ENCODE measurements at regions not wholly inside any gene's neighbourhood (a gene's known extent, or its start where the extent isn't known, plus 50 kb on each side); places are given as distances from the start of the nearest gene placed in this dataset.
"Not testable (repeated sequence)": the region's sequence is repeated elsewhere in the genome, so short reads cannot be mapped to it uniquely, and the experiment has no call there.

DNA sequence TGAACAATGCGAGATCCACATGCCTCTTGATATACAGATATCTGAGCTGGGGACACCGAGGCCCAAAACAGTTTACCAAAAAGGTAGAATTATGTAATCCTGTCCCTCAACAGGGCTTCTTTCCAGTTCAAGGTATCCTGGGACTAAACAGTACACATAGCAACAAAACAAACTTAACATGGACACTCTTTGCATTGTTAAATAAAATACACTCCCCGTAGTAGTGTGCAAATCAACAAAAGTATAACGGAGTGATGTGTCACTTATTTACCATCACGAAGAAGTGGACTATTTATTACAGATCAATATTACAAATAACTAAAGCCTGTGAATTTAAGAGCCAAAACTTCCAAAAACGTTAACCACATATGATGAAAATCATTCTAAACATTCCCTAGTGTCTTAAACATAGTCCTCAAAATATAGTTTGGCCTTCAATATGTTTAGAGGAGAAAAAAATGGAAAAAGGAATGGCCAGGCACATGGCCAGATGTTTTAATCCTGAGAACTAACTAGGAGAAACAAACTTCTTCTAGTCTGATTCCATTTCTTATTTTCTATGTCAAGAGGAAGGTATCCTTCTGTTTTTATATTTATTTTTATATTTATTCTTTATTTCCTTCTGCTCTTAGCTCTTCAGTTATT, 377.5 kb downstream of the OSR1 start:
- DNase-seq = peak; percentile 70

GRCh38 chr2:18980104-18980785, 378.2 kb downstream of the OSR1 start:
- DNase-seq = peak; percentile 78

GRCh38 chr2:18977409-18977808, 381.0 kb downstream of the OSR1 start:
- no peak for DNase-seq

DNA sequence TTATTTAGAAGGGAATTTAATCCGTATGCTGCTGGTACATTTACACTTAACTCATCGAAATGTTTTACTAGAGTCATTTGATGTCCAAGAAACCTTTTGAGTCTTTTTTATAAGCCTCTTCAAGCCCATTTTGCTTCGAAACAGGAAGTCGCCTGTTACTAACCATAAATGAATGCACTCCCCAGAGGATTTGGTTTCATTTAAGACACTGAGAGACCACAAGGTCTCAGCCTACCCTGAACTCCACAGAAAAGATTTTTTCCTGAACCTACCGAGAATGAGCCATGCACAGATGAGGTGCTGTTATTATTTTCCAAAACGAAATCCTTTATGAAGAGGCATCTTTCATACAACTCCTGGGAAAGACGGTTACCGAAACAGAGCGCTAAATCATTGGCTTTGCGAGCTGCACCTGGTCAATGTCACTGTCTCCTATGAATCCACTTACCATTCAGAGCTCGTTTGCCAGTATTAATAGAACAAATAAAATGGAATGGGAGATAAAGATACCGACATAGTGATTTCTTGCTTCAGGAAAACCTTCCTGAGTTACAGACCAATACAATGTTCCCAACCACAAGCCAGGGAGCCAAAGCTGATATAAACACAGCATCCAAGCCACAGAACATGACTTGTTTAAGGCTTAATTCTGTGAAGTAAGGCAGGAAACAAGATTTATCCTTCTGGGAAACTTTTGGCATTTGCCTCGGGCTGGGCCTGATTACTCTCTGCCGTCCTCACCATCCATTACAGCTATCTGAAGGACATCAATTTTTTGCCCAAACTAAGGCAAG, 382.1 kb downstream of the OSR1 start:
- peak; percentile 74 for DNase-seq

GRCh38 chr2:18975506-18976167, 382.8 kb downstream of the OSR1 start:
- no peak for DNase-seq

- DNase-seq = no peak
Observed at GRCh38 chr2:18971628-18972027, 382.3 kb upstream of the NT5C1B start.

- DNase-seq = no peak
Observed at GRCh38 chr2:18971069-18971378, 381.7 kb upstream of the NT5C1B start.

DNA sequence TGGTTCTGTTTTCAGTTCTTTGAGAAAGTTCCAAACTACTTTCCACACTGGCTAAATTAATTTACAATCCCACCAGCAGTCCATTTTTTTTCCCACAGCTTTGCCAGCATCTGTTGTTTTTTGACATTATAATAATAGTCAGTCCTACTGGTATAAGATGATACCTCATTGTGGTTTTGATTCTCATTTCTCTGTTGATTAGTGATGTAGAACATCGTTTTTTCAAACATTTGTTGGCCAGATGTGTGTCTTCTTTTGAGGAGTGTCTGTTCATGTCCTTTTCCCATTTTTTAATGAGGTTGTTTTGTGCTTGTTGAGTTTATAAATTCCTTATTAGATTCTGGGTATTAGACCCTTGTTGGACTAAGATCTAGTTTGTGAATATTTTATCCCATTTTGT, 376.8 kb upstream of the NT5C1B start:
- no peak for DNase-seq

GRCh38 chr2:18963739-18964256, 374.4 kb upstream of the NT5C1B start:
- not testable (repeated sequence) for DNase-seq

DNA sequence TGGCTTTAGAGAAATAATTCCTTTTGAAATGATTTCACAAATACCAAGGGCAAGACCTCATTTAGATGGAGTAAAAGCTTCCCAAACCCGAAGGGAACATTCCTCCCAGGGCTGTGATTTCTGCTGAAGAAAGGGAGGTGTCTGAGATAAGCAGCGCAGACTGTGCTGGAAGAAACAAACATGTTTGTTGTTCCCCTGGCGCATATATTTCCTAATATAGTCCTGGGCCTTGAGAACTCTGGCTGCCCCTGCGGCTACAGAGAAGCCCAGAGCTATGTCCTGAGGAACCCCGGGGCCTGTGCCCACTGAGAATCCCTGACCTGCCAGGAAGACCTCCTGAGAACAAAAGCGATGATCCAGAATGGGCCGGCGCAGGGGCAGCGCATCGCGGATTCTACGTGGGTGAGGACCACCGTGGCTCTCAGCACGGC, 372.6 kb upstream of the NT5C1B start:
- DNase-seq = no peak

- no peak for DNase-seq
Observed at GRCh38 chr2:18959952-18960717, 370.8 kb upstream of the NT5C1B start.

- no peak for DNase-seq
Observed at GRCh38 chr2:18959200-18959599, 369.8 kb upstream of the NT5C1B start.

DNA sequence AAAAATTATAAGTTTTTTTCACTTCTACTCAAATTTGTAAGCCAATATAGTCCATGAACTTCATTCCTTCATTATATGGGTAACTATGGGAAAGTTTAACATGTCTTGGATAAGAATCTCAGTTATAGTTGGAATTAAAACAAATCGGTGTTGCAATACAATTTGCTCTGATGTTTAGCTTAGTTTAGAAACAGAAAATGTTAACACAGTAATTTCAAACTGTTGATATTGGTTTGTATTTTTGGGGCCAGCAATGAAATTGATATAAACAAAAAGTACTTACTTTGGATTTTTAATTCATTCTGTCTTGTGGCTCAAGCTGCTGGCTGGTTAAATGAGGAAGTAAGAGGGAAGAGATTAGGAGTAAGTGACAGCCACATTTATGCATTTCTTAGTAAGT, 368.5 kb upstream of the NT5C1B start:
- DNase-seq = no peak

DNA sequence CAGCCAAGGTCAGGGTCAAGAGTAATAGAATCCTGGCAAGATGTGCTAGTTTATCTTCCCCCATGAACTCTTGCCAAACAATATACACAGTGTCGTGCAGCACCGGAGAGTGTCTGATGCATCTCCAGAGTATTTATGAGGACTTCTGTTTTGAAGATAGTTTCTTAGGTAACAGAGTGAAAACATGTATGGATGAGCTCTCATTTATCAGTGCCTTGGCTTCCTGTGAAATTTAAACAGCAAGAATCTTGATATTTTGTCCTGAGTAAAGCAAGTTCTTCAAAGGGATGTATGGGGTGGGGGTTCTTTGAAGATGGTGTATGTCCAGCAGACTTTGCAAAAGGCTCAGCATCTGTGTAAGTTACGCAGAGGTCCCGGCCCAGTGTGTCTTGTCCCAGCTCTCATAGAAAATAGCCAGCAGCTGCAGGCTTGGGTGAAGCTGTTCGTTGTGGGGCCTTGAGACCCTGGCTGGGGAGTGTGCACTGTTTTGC, 361.0 kb upstream of the NT5C1B start:
- DNase-seq = peak; percentile 66

GRCh38 chr2:18949871-18950270, 360.5 kb upstream of the NT5C1B start:
- DNase-seq = no peak

GRCh38 chr2:18940184-18940583, 350.8 kb upstream of the NT5C1B start:
- no peak for DNase-seq

DNA sequence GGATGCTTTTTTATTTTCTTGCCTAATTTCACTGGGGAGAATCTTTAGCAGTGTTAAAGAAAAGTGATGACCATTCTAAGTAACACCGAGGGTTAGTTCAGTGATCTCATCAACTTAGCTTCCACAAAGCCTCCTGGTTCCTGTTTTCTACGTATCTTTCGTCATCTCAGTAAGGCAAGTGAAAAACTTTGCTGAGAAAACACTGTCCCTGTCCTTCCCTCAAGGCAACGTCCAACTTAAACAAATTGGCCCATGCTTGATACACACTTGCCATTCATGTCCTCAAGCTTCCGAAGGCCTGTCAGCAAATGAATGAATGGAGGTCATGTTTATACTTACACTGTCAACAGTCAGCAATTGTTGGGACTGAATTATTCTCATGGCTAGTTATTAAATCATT, 350.4 kb upstream of the NT5C1B start:
- DNase-seq = not testable (repeated sequence)

- no peak for DNase-seq
Observed at GRCh38 chr2:18934886-18935285, 345.5 kb upstream of the NT5C1B start.

DNA sequence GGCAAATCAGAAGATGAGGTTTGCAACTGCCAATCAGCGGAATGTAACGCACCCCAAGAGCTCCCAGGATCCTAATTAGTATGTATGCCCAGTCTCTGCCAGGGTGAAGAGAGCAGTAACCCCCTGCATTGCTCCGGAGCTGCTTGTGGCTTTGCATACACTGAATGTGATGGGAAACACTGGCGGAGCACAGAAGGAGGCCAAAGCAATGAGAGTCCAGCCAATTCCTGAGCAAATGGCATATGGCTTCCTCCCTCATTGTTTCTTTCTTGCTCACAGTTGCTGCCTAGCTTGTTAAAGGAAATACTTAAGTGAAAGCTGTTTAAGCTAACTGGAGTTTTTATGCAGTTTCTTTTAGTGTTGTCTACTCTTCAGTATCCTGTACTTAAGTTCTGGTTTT, 343.5 kb upstream of the NT5C1B start:
- DNase-seq = no peak

- no peak for DNase-seq
Observed at GRCh38 chr2:18930971-18931370, 341.6 kb upstream of the NT5C1B start.

- peak; percentile 22 for DNase-seq
Observed at GRCh38 chr2:18927525-18928232, 338.3 kb upstream of the NT5C1B start.

All from tongue (tissue), 1 donor.